GM21423 (cell line): ENCODE measurements at regions not wholly inside any gene's neighbourhood (a gene's known extent, or its start where the extent isn't known, plus 50 kb on each side); places are given as distances from the start of the nearest gene placed in this dataset.
"Not testable (repeated sequence)": the region's sequence is repeated elsewhere in the genome, so short reads cannot be mapped to it uniquely, and the experiment has no call there.

ENCODE experiments used
- ATAC-seq: cut with Tn5 transposase; IDR thresholded peaks from one replicate; pipeline ENCODE4 v1.9.1; 2021; ENCODE audit warnings: mild to moderate bottlenecking, moderate library complexity; ENCODE audit not compliant: unreplicated experiment

DNA sequence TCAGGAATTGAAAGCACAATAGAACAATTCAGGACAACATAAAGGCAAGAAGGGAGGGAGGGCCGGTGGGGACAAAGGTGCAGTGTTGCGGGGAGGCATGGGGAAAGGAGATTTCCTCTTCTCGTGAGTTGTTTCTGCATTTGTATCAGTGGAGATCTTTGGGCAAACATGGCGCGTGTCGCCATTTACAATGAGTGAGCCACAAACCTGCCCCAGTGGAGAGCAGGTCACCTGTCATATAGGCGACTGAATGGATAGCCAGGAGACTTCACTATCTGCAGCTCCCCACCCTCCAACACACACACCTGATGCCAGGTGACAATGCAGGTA, 87.7 kb upstream of the SLC45A1 start:
- ATAC-seq: no peak

DNA sequence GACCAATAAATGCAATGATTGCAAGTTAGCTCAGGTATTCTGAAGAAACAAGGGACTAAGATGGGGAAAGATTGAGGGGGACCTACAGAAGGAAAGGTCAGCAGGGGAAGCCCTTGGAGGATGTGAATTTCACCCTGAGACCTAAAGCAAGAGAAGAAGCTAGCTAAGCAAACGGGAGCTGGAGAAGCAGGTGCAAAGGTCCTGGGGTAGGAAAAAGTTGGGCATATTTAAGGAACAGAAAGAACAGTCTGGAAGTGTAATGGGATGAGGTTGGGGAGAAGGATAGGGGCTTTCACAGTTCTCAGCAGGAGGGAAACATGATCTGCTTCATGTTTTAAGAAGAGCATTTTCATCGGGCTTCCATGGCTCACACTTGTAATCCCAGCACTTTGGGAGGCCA, 89.7 kb upstream of the SLC45A1 start:
- ATAC-seq: no peak

DNA sequence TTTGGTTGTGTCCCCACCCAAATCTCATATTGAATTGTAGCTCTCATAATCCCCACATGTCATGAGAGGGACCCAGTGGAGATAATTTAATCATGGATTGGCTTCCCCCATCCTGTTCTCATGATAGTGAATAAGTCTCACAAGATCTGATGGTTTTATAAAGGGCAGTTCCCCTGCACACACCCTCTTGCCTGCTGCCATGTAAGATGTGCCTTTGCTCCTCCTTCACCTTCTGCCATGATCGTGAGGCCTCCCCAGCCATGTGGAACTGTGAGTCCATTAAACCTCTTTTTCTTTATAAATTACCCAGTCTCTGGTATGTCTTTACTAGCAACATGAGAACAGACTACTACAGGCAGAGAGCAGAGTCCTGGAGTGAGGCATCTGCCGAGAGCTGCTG, 90.2 kb upstream of the SLC45A1 start:
- not testable (repeated sequence) for ATAC-seq

DNA sequence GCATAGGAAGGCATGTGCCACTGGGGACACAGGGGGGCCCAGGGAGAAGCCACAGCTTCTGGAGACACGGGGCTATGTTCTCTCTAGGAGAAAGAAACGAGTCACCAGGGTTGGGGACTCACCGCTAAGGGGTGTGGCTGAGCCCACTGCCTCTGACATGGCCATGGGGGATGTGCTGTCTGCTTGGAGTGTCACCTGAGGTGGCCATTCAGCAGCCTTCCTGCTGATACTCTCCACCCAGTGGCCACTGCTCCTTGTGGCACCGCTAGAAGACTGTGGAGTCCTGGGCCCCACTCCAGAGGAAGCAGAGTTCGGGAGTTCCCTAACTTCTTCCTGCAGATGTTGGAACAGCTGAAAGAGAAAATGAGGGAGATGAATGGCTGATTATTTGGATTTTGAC, 91.2 kb upstream of the SLC45A1 start:
- ATAC-seq: no peak

DNA sequence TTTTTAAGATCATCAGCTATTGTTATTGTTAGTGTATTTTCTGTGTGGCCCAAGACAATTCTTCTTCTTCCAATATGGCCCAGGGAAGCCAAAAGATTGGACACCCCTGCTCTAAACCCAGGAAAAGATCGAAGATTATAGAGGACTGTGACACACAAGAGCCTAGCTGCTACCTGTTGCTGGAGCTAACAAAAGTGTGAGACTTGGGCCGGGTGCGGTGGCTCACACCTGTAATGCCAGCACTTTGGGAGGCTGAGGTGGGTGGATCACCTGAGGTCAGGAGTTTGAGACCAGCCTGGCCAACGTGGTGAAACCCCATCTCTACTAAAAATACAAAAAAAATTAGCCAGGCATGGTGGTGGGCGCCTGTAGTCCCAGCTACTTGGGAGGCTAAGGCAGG, 91.9 kb upstream of the SLC45A1 start:
- not testable (repeated sequence) for ATAC-seq

DNA sequence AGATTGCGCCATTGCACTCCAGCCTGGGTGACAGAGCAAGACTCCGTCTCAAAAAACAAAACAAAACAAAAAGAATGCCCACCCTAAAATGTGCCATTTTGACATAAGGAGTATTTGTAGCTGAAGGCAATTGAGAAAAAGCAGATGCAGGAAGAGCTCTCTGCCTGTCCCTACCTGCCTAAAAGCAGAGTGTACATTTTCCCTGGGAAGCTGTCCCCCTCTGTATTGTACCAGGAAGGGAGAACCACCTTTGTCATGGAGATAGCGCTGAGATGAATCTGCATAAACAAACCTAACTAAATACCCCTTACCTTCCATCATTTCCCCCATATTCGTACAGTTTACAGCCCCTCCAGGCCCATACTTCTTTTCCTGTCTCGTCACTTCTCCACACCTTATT, 94.4 kb upstream of the SLC45A1 start:
- no peak for ATAC-seq

DNA sequence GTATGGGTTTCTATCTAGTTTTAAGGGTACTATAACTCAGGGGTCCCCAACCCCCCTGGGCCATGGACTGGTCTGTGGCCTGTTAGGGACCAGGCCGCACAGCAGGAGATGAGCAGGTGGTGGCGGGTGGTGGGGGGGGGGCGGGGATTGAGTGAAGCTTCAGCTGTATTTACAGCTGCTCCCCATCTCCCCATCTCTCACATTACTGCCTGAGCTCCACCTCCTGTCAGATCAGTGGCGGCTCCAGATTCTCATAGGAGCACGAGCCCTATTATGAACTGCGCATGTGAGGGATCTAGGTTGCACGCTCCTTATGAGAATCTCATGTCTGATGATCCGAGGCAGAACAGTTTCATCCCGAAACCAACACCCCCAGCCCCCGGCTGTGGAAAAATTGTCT, 95.1 kb upstream of the SLC45A1 start:
- ATAC-seq: no peak

DNA sequence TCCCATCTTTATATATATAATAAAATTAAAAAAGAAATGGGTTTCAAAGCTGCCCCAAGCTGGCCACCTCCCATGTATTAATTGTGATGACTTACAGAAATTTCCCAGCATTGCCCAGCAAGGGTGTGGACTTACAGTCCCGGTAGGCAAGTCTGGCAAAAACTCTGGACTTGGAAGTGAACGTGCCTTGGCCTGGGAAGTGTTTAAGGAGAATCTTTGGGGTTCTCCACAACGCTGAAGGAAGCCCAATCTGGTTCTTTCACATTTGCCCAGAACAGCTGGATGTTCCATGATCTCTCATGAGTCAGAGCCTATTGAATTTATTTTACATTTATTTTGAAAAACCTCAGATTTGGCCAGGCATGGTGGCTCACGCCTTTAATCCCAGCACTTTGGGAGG, 98.4 kb upstream of the SLC45A1 start:
- ATAC-seq: no peak

DNA sequence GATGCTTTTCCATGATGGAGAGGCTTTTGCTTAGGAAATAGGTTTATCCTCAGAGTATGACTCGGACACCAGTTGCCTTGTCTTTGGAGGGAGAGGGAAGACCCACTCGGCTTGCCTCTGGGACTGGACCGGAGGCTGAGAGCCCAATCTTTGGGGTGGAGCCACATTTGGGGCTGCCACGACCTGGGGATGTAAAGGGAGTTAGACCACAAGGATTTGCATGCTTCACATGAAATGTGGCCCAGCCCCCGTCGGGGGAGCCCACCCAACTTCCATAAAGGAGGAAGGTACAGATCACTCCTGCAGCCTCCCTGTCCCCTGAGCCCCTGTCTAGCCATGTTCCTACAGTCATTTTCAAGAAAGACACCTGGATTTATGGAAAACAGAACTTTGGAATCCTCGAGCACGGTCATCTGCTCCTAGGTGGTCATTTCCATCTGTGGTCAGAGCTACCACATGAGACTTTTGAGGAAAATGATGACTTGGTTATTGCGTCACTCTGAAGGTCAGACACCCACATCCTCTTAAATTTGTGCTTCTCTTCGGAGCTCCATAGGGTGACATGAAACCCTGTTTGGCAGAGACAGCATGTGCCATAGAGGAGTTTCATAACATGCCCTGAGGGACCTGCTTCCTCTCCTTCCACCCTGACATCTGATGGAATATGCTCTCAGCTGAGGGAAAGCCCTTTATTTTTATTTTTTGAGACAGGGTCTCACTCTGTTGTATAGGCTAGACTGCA, 99.4 kb upstream of the SLC45A1 start:
- no peak for ATAC-seq

DNA sequence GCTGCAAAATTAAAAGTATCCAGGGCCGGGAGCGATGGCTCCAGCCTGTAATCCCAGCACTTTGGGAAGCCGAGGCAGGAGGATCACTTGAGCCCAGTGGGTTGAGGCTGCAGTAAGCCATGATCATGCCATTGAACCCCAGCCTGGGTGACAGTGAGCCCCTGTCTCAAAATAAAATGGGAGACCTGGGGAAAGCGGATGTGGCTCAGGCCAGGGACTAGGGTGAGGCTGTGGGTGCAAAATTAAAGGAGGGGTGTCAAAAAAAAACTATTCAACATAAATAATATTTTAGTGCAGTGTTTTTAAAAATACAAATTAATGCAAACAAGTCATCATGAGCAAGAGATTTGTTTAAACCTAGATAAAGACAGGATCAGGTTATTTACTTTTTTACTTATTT, 100.1 kb upstream of the SLC45A1 start:
- ATAC-seq: no peak

DNA sequence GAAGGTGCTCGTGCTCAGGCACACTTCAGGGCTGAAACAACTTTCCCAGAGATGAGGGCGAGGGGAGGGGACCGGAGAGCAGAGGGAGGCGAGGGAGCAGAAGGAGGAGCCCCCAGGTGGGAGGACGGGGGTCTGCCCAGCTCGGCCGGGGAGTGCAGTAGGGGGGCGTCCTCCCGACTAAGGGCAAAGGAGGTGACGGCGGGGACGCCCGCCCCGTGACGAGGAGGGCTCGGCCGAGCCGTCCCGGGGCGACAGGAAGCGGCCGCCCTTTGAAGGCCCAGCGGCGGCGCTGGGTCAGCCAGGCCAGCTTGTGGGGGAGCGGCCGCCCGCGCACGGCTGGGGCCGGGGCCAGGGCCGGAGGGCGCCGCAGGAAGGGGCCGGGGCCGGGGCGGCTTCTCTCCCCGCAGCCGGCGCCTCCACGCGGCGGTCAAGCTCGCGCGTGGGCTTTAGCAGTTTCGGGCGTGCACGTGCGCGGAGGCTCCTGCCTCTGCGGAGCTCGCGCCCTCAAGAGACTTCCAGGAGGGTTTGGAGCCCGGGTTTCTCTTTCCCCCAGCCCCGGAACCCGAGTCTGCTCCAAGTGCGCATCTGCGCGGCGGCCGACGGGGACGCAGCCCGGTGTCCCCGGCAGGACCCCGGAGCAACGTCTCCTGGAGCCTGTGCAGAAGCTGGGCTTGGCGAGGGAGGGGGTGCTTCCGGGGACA, 100.8 kb upstream of the SLC45A1 start:
- no peak for ATAC-seq

DNA sequence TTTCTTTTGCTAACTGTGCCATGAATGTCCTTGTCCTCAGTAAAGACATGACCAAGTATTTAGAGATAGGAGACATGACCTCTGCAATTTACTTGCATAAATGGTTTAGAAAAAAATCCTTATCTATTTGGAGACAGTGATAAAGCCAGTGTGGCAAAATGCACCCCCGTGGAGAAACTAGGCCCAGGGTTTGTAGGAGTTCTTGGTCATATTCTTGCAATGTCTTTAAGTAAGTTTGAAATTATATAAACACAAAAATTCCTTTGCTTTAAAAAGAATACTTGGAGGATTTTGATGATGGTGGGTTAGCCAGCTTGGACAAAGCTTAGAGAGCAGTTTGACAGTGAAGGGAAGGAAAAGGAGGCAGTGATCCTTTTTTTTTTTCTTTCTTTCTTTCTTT, 101.9 kb upstream of the SLC45A1 start:
- ATAC-seq: no peak

DNA sequence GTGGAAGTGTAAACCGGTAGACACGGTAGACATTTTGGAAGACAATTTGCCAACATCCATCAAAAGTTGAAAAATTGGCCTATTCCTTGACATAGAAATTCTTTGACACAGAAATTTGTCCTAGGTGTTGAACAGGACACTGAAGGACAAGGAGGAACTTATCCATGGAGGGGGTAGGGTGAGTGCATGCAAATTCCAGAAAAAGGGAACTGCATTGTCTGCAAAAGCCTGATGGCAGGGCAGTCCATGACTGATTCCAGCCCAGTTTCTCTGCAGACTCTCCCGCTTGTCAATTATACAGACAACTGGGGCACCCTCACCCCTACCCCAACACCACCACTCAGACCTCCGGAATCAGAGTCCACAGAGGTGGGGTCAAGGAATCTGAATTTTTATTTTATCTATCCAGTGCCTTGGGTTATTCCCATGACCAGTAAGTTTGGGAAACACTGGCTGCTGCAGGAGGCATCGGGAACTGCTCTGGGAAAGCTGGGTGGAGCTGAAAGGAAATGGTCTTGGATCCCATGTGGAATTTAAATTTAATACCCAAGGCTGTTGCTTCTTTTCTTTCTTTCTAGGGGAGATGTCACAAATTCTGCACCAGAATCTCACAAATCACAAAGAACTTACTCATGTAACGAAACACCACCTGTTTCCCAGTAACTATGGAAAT, 103.3 kb upstream of the SLC45A1 start:
- no peak for ATAC-seq

DNA sequence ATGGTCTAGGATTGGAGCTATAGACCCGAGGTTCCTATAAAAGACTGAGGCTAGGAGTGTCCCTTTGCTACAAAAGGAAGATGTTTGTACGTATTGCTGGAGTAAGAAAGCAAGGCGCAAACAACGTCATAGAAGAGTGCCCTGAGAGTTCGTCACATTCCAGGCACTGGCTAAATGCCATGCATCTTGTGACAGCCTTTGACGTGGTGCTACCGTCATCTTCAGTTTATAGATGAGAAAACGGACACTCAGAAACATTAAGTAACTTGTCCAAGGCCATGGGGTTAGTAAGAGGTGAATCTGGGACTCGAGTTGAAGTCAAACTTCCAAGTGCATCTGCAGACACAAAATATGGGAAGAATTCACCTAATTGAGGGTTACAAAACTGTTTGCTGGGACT, 104.2 kb upstream of the SLC45A1 start:
- no peak for ATAC-seq

DNA sequence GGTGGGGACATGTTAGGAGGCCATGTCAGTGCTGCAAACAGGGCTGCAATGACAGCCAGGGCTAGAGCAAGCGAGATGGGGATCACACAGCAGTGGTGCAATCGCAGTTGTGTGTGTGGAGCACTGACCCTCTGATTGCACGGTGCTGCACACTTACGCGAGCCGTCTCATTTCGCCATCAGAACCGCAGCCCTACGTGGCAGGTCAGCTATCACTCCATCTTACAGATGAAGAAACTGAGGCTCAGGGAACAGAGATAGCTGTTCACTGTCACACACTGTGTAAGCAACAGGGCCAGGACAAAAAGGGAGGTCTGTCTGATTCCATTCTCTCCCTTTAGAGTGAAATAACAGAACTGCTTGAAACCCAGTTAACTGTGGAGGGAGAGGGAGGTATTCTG, 104.8 kb upstream of the SLC45A1 start:
- no peak for ATAC-seq

DNA sequence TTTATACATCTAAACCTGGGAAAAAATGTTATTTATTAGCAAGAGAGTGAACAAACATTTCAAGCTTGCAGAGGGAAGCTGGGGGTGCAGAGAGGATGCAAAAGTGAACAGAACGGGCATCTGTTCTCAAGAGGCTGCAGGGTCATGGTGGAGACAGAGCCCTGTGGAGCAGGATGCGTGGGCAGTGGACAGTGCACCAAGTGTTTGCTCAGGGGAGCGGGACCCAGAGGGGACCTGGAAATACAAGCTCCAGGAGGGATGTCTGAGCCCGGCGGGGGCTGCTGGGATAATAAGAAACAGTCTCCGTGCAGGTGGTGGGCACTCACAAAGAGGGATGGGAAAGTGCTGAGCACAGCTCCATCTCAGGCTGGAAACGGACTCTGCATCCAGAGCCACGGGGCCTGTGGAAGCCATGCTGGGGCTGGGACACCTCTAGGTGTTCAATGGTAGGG, 105.3 kb upstream of the SLC45A1 start:
- no peak for ATAC-seq

DNA sequence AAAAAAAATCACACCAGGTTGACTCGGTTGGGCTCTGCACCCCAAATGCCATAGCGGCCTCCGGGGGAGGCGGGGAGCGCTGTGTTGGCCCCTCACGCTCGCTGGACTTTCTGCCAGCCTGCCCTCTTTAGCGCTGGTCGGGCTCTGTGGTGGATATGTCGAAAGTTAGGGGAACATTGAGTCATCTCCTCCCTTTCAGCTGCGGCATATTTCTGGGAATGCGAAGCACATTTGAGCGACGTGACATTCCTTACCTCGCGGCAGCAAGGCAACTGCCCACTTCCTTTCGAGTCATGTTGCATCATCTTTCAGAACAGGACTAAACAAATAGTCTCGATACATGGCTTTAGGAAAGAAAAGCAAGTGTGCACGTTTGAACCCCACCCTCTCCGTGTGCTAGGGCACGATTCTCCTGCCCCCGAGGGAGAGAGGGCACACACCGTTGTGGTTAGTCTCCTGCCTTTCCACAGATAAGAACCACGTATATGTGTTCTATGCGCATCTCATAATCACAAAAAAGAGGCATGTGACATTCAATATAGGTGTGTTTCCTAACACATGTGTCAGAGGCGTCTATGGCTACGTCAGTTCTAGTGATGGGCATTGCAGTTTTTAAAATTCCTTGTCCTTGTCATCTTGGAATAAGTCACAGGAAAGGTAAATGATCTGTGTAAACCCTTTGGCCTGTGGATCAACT, 105.9 kb upstream of the SLC45A1 start:
- ATAC-seq: no peak

DNA sequence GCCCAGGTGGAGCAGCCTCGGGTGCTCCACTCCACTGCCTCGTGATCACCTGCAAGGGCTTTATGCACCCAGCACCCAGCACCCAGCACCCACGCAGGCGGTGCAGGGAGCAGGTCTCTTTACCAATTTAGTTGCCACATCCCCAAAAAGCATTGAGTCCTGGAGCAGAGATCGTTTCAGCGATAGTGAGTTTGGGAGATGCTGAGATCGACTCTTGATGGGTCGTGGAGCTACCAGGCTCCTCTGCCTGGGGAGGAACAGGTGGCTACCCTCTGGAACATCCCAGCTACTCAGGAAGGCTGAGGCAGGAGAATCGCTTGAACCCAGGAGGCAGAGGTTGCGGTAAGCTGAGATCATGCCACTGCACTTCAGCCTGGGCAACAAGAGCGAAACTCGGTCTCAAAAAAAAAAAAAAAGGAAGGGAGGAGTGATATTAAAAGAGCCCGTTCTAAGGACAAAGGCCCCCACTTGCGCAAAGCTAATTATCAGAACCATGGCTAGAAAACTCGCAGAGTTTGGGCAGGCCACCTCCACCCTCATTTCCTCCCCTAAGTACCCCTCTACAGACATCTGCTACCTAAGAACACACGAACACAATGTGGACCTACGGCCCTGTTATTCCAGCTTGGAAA, 106.5 kb upstream of the SLC45A1 start:
- no peak for ATAC-seq

DNA sequence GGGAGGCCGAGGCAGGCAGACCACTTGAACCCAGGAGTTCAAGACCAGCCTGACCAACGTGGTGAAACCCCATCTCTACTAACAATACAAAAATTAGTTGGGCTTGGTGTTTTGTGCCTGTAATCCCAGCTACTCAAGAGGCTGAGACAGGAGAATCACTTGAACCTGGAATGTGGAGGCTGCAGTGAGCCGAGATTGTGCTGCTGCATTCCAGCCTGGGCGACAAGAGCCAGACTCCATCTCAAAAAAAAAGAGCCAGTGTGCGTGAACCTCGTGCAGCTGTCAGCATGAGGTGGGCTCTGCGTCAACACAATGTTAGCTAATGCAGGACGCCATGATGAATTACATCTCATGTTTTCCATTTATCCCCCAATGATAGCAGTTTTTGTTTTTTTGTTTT, 110.7 kb upstream of the SLC45A1 start:
- no peak for ATAC-seq

DNA sequence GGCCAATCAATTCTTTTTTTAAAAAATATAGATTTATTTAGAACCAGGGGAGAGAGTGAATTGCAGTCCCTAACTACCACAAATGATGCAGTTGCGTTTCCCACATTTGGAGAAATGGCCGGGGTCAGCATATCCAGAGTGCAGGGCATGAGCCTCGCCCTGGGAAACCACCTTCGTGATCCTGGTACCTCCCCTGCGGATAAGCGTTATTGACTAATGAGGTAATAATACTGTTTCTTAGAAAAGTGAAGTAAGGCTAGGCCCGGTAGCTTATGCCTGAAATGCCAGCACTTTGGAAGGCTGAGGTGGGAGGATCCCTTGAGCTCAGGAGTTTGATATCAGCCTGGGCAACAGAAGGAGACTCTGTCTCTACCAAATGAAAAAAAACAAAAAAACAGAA, 111.5 kb upstream of the SLC45A1 start:
- ATAC-seq: no peak

DNA sequence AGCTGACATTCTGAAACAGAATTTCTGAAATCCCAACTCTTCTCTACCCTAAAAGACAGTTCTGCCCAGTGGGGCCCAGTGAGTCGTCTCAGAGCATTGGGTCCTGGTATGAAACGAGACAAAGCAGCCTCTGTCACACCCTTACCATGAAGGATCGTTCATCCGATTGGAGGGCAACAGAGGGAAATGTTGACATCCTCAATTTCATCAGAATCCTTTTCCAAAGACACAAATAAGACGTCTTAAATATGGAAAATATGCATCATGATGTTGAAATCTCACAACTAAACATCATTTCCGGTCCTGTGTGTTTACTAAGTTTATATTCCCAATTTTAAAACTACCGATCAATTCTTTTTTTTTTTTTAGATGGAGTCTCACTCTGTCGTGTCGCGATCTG, 112.1 kb upstream of the SLC45A1 start:
- ATAC-seq: no peak
